ENCODE measurements at regions not wholly inside any gene's neighbourhood (a gene's known extent, or its start where the extent isn't known, plus 50 kb on each side); places are given as distances from the start of the nearest gene placed in this dataset.

- Histone ChIP-seq H3K27me3 (no peaks in the 10 kb centered on the region), H3K4me1 (peaks cover 0 to 42% of the 10 kb centered on the region in 2 donors), H3K36me3 (no peaks in the 10 kb centered on the region), H3K4me3 (no peak overlapping the region), H3K9me3 (no peaks in the 10 kb centered on the region), H3K27ac (no peak overlapping the region)
- intact Hi-C loops (cut with DNase I): no loop called here
- TF ChIP-seq, protein P1, sequence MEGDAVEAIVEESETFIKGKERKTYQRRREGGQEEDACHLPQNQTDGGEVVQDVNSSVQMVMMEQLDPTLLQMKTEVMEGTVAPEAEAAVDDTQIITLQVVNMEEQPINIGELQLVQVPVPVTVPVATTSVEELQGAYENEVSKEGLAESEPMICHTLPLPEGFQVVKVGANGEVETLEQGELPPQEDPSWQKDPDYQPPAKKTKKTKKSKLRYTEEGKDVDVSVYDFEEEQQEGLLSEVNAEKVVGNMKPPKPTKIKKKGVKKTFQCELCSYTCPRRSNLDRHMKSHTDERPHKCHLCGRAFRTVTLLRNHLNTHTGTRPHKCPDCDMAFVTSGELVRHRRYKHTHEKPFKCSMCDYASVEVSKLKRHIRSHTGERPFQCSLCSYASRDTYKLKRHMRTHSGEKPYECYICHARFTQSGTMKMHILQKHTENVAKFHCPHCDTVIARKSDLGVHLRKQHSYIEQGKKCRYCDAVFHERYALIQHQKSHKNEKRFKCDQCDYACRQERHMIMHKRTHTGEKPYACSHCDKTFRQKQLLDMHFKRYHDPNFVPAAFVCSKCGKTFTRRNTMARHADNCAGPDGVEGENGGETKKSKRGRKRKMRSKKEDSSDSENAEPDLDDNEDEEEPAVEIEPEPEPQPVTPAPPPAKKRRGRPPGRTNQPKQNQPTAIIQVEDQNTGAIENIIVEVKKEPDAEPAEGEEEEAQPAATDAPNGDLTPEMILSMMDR (IDR thresholded peaks at IDR 0.05): no peak
- no peak for DNase-seq (ENCODE audit: low spot score in 2 of 2)
Measured at GRCh38 chr6:148247386-148248063, 95.1 kb upstream of the SASH1 start.

- Histone ChIP-seq H3K36me3 (no peaks in the 10 kb centered on the region), H3K27ac (no peak overlapping the region), H3K27me3 (no peaks in the 10 kb centered on the region), H3K4me1 (peaks cover 0 to 30% of the 10 kb centered on the region in 2 donors), H3K4me3 (no peak overlapping the region), H3K9me3 (no peaks in the 10 kb centered on the region)
- no peak for DNase-seq (ENCODE audit: low spot score in 2 of 2)
- intact Hi-C loops (cut with DNase I): no loop called here
- TF ChIP-seq, protein P1 (IDR thresholded peaks at IDR 0.05): no peak
Measured at GRCh38 chr6:148249160-148249559, 93.5 kb upstream of the SASH1 start.

- Histone ChIP-seq H3K27ac (no peak overlapping the region), H3K9me3 (no peaks in the 10 kb centered on the region), H3K36me3 (no peaks in the 10 kb centered on the region), H3K4me3 (no peak overlapping the region), H3K27me3 (no peaks in the 10 kb centered on the region), H3K4me1 (peaks cover 0 to 24% of the 10 kb centered on the region in 2 donors)
- TF ChIP-seq, protein P1 (IDR thresholded peaks at IDR 0.05): no peak
- no peak for DNase-seq (ENCODE audit: low spot score in 2 of 2)
- intact Hi-C loops (cut with DNase I): loop anchor here (5.0 kb wide), 1 partner anchor 743 kb away; the partner anchor contains the start of gene SAMD5
Measured at GRCh38 chr6:148249679-148250375, 92.8 kb upstream of the SASH1 start.

- no peaks in the 10 kb centered on the region for H3K9me3 ChIP-seq
- DNase-seq (ENCODE audit: low spot score in 2 of 2): no peak
- H3K36me3 ChIP-seq: no peaks in the 10 kb centered on the region
- TF ChIP-seq, protein P1 (IDR thresholded peaks at IDR 0.05): peak in 2 of 3 experiments; percentile 44 to 67
- no peak overlapping the region for H3K4me3 ChIP-seq
- intact Hi-C loops (cut with DNase I): loop anchor here (1.0 to 5.0 kb wide), 2 partner anchors 74 to 744 kb away; partner anchors contain the start of gene SAMD5
- peaks cover 0 to 13% of the 10 kb centered on the region in 2 donors for H3K4me1 ChIP-seq
- H3K27ac ChIP-seq: no peak overlapping the region
- no peaks in the 10 kb centered on the region for H3K27me3 ChIP-seq
Measured at GRCh38 chr6:148250975-148251685, 91.5 kb upstream of the SASH1 start.

DNA sequence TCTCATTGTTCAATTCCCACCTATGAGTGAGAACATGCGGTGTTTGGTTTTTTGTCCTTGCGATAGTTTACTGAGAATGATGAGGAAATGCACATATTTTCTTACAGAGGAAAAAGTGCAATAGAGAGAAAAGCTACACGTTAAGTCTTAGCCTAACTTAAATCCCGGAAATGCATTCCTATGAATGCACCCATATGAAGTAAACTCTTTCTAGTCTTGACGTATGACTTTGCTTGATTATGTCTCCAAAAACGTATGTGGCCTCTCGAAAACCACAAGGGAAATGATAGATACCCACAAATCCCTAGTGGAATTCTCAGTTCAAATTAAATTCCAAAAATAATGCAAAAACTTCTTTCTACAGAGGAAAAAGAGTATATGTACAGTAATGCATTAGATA, 90.7 kb upstream of the SASH1 start:
- TF ChIP-seq, protein P1 (IDR thresholded peaks at IDR 0.05): no peak
- H3K4me3 ChIP-seq: no peak overlapping the region
- intact Hi-C loops (cut with DNase I): loop anchor here (1.0 to 5.0 kb wide), 3 partner anchors 75 to 745 kb away; partner anchors contain the start of gene SAMD5
- no peak for DNase-seq (ENCODE audit: low spot score in 2 of 2)
- no peaks in the 10 kb centered on the region for H3K36me3 ChIP-seq
- peaks cover 0 to 13% of the 10 kb centered on the region in 2 donors for H3K4me1 ChIP-seq
- H3K9me3 ChIP-seq: no peaks in the 10 kb centered on the region
- H3K27me3 ChIP-seq: no peaks in the 10 kb centered on the region
- H3K27ac ChIP-seq: no peak overlapping the region

All from ascending aorta (tissue), 2 donors.